ENCODE measurements at regions not wholly inside any gene's neighbourhood (a gene's known extent, or its start where the extent isn't known, plus 50 kb on each side); places are given as distances from the start of the nearest gene placed in this dataset.

- Histone ChIP-seq H3K27me3 (ENCODE audit: control insufficient read depth, extremely low read depth, insufficient read depth, low read length) (no peaks in the 10 kb centered on the region), H3K4me3 (ENCODE audit: control insufficient read depth in 2 of 3, extremely low read depth in 1 of 3, insufficient read depth in 2 of 3, low read depth in 1 of 3, low read length in 3 of 3) (no peak overlapping the region), H3K36me3 (ENCODE audit: control insufficient read depth in 2 of 2, extremely low read depth in 1 of 2, insufficient read depth in 2 of 2, low read length in 2 of 2) (no peaks in the 10 kb centered on the region), H3K9ac (ENCODE audit: control insufficient read depth, extremely low read depth, insufficient read depth, low read length) (no peak overlapping the region), H2AFZ (ENCODE audit: control insufficient read depth, low read length) (no peak overlapping the region), H3K9me1 (ENCODE audit: control insufficient read depth, extremely low read depth, insufficient read depth, low read length) (no peaks in the 10 kb centered on the region), H3K27ac (ENCODE audit: control insufficient read depth, insufficient read depth, low read length) (no peak overlapping the region), H3K4me2 (ENCODE audit: control insufficient read depth, extremely low read depth, insufficient read depth, low read depth, low read length) (no peak overlapping the region), H3K9me3 (ENCODE audit: control insufficient read depth, low read depth, low read length) (no peaks in the 10 kb centered on the region), H4K20me1 (ENCODE audit: control insufficient read depth, extremely low read depth, insufficient read depth, low read length) (no peaks in the 10 kb centered on the region), H3K4me1 (ENCODE audit: control insufficient read depth, extremely low read depth, insufficient read depth, low read length) (no peaks in the 10 kb centered on the region), H3K79me2 (ENCODE audit: control insufficient read depth, insufficient read depth, low read length) (no peaks in the 10 kb centered on the region)
- dilution Hi-C loops (cut with MboI; ENCODE audit: extremely low pct_ligation_motif_present, low sequenced_read_pairs), result no loop called here
- no peak for DNase-seq (ENCODE audit: low read depth, low spot score)
- FAIRE-seq, result no peak
- TF ChIP-seq EZH2 (IDR thresholded peaks at IDR 0.05; ENCODE audit: low read length), result no peak
Measured at GRCh38 chr20:11992426-11992825, 74.7 kb downstream of the BTBD3 start.

- H3K27ac ChIP-seq (ENCODE audit: control insufficient read depth, insufficient read depth, low read length), result no peak overlapping the region
- DNase-seq (ENCODE audit: low read depth, low spot score) (no peak), FAIRE-seq (no peak)
- no peaks in the 10 kb centered on the region for H3K27me3 ChIP-seq (ENCODE audit: control insufficient read depth, extremely low read depth, insufficient read depth, low read length)
- H3K36me3 ChIP-seq (ENCODE audit: control insufficient read depth in 2 of 2, extremely low read depth in 1 of 2, insufficient read depth in 2 of 2, low read length in 2 of 2), result no peaks in the 10 kb centered on the region
- no peak overlapping the region for H3K4me2 ChIP-seq (ENCODE audit: control insufficient read depth, extremely low read depth, insufficient read depth, low read depth, low read length)
- no peaks in the 10 kb centered on the region for H3K79me2 ChIP-seq (ENCODE audit: control insufficient read depth, insufficient read depth, low read length)
- dilution Hi-C loops (cut with MboI; ENCODE audit: extremely low pct_ligation_motif_present, low sequenced_read_pairs), result no loop called here
- no peaks in the 10 kb centered on the region for H3K4me1 ChIP-seq (ENCODE audit: control insufficient read depth, extremely low read depth, insufficient read depth, low read length)
- no peak overlapping the region for H2AFZ ChIP-seq (ENCODE audit: control insufficient read depth, low read length)
- H3K9me1 ChIP-seq (ENCODE audit: control insufficient read depth, extremely low read depth, insufficient read depth, low read length), result no peaks in the 10 kb centered on the region
- H3K9me3 ChIP-seq (ENCODE audit: control insufficient read depth, low read depth, low read length), result no peaks in the 10 kb centered on the region
- TF ChIP-seq EZH2 (IDR thresholded peaks at IDR 0.05; ENCODE audit: low read length) (no peak), CTCF (optimal IDR thresholded peaks at IDR 0.05 in 1 of 3, IDR thresholded peaks at IDR 0.05 in 1 of 3, conservative IDR thresholded peaks at IDR 0.05 in 1 of 3; ENCODE audit: extremely low read depth in 1 of 3, insufficient read depth in 2 of 3, low read length in 3 of 3) (no peak)
- no peak overlapping the region for H3K4me3 ChIP-seq (ENCODE audit: control insufficient read depth in 2 of 3, extremely low read depth in 1 of 3, insufficient read depth in 2 of 3, low read depth in 1 of 3, low read length in 3 of 3)
- no peaks in the 10 kb centered on the region for H4K20me1 ChIP-seq (ENCODE audit: control insufficient read depth, extremely low read depth, insufficient read depth, low read length)
- H3K9ac ChIP-seq (ENCODE audit: control insufficient read depth, extremely low read depth, insufficient read depth, low read length), result no peak overlapping the region
Measured at GRCh38 chr20:11993886-11994461, 76.3 kb downstream of the BTBD3 start.
